HCT116 (cell line): ENCODE measurements at regions not wholly inside any gene's neighbourhood (a gene's known extent, or its start where the extent isn't known, plus 50 kb on each side); places are given as distances from the start of the nearest gene placed in this dataset.

Source experiments
- ATAC-seq: fragments of 200-7000 bp; cut with Tn5 transposase; 2 replicates; pipeline ENCODE4 v1.9.1; 2020; ENCODE audit warnings: mild to moderate bottlenecking, moderate library complexity
- BruUV-seq: library from RNA; stranded (reverse); fragments of 400-500 nt; replicated peaks from 2 replicates; lab custom pipeline; 2021; lab: Mats Ljungman, UMichigan
- CTCF ChIA-PET: fragments of 300-600 bp; sonication (Branson Sonifier 250); formaldehyde crosslinking; loops from one replicate; lab custom pipeline; 2021; ENCODE audit warnings: antibody characterized with exemption; lab: Charles Lee
- POLR2A ChIA-PET: fragments of 300-600, 350-600 bp; sonication (Branson Sonifier 250); formaldehyde crosslinking; loops from one replicate; lab custom pipeline; 2021; ENCODE audit warnings: antibody characterized with exemption; lab: Charles Lee
- RAD21 ChIA-PET, 2 experiments: fragments of 300-600 bp; sonication (Branson Sonifier 250); formaldehyde crosslinking; loops; one replicate each; lab custom pipeline; 2023; ENCODE audit warnings: low total read pairs in 2 of 2; ENCODE audit not compliant: uncharacterized antibody in 2 of 2, unreplicated experiment in 2 of 2, low non-redundant PET in 1 of 2; lab: Charles Lee
- DNase-seq: peaks from one replicate; pipeline ENCODE4 v3.0.0-alpha.2; 2010; ENCODE audit warnings: low read depth, low spot score
- H2AFZ ChIP-seq: fragments of 200-600 bp; shearing (Covaris generic), sonication (generic); 2 replicates; pipeline ENCODE4 v1.6.1; 2017; ENCODE audit warnings: low read depth, mixed run types, mixed read lengths, antibody characterized with exemption, low read length; ENCODE audit not compliant: poor library complexity, severe bottlenecking
- H3K27ac ChIP-seq: 2 replicates; pipeline ENCODE4 v1.5.1; 2012; ENCODE audit warnings: low read depth, low read length
- H3K27me3 ChIP-seq: fragments of 200-600 bp; sonication (generic); 2 replicates; pipeline ENCODE4 v1.6.1; 2016; ENCODE audit warnings: mixed run types, low read length, mixed read lengths; ENCODE audit not compliant: insufficient read depth
- H3K36me3 ChIP-seq, 2 experiments: fragments of 200-500 bp in 1 of 2; fragments of 200-600 bp in 1 of 2; sonication (Bioruptor generic) in 1 of 2; sonication (generic) in 1 of 2; 2 replicates each; pipeline versions ENCODE4 v1.5.1 to v1.6.1; 2014 to 2016; ENCODE audit warnings: low read length in 2 of 2, inconsistent platforms in 1 of 2, mixed read lengths in 1 of 2, mixed run types in 1 of 2; ENCODE audit not compliant: insufficient read depth in 2 of 2, control insufficient read depth in 1 of 2
- H3K4me1 ChIP-seq, 2 experiments: fragments of 200-600 bp in 1 of 2; sonication (generic) in 1 of 2; 2 replicates each; pipeline versions ENCODE4 v1.5.1 to v1.6.1; 2012 to 2017; ENCODE audit warnings: low read length in 2 of 2, inconsistent platforms in 1 of 2, mild to moderate bottlenecking in 1 of 2, mixed read lengths in 1 of 2, mixed run types in 1 of 2, moderate library complexity in 1 of 2; ENCODE audit not compliant: insufficient read depth in 2 of 2, control insufficient read depth in 1 of 2
- H3K4me2 ChIP-seq: fragments of 200-600 bp; sonication (generic); 2 replicates; pipeline ENCODE4 v1.6.1; 2017; ENCODE audit warnings: mixed run types, low read length, mixed read lengths
- H3K4me3 ChIP-seq, 2 experiments: fragments of 200-600 bp in 1 of 2; sonication (generic) in 1 of 2; replicated peaks in 1 of 2; 2 replicates each; pipeline ENCODE4 v1.5.1; 2011 to 2016; ENCODE audit warnings: low read length in 2 of 2, control low read depth in 1 of 2, low read depth in 1 of 2, mild to moderate bottlenecking in 1 of 2, mixed read lengths in 1 of 2, mixed run types in 1 of 2
- H3K79me2 ChIP-seq: fragments of 200-600 bp; sonication (generic); 2 replicates; pipeline ENCODE4 v1.6.1; 2017; ENCODE audit warnings: mild to moderate bottlenecking, mixed run types, low read length, moderate library complexity, mixed read lengths; ENCODE audit not compliant: insufficient read depth
- H3K9ac ChIP-seq: fragments of 200-600 bp; sonication (generic); 2 replicates; pipeline ENCODE4 v1.6.1; 2016; ENCODE audit warnings: low read length, mixed read lengths
- H3K9me2 ChIP-seq: fragments of 200-600 bp; sonication (generic), shearing (Covaris generic); 2 replicates; pipeline ENCODE4 v1.6.1; 2017; ENCODE audit warnings: mixed run types, mild to moderate bottlenecking, moderate library complexity; ENCODE audit not compliant: insufficient read depth
- H3K9me3 ChIP-seq, 2 experiments: fragments of 200-500 bp in 1 of 2; fragments of 200-600 bp in 1 of 2; sonication (Bioruptor generic) in 1 of 2; sonication (generic) in 1 of 2; 2 replicates each; pipeline ENCODE4 v1.6.1; 2014 to 2017; ENCODE audit warnings: low read length in 2 of 2, mixed read lengths in 2 of 2, inconsistent platforms in 1 of 2, low read depth in 1 of 2, mild to moderate bottlenecking in 1 of 2, mixed run types in 1 of 2, moderate library complexity in 1 of 2; ENCODE audit not compliant: control insufficient read depth in 1 of 2, insufficient read depth in 1 of 2
- H4K20me1 ChIP-seq: fragments of 200-600 bp; sonication (generic), shearing (Covaris generic); 2 replicates; pipeline ENCODE4 v1.6.1; 2017; ENCODE audit warnings: mixed run types, mild to moderate bottlenecking, moderate library complexity; ENCODE audit not compliant: insufficient read depth
- CBX3 ChIP-seq: IDR thresholded peaks from 2 replicates; pipeline ENCODE4 v1.6.1; 2012; ENCODE audit warnings: low read depth
- CEBPB ChIP-seq: IDR thresholded peaks from 2 replicates; pipeline ENCODE4 v1.6.1; 2012; ENCODE audit warnings: low read depth
- CTCF ChIP-seq, 3 experiments: fragments of 200-600 bp in 1 of 3; sonication (generic) in 1 of 3; IDR thresholded peaks in 2 of 3; conservative IDR thresholded peaks in 1 of 3; 2 replicates each; pipeline ENCODE4 v1.5.1; 2012 to 2017; ENCODE audit warnings: low read depth in 2 of 3, low read length in 2 of 3, antibody characterized with exemption in 1 of 3, borderline replicate concordance in 1 of 3, control low read depth in 1 of 3, mild to moderate bottlenecking in 1 of 3, mixed read lengths in 1 of 3, mixed run types in 1 of 3, moderate library complexity in 1 of 3; ENCODE audit not compliant: insufficient read depth in 1 of 3
- EZH2 ChIP-seq: fragments of 200-600 bp; sonication (generic); IDR thresholded peaks from 2 replicates; pipeline ENCODE4 v1.6.1; 2017; ENCODE audit warnings: antibody characterized with exemption, mixed run types
- EZH2phosphoT487 ChIP-seq: fragments of 200-600 bp; IDR thresholded peaks from 2 replicates; pipeline ENCODE4 v1.6.1; 2018; ENCODE audit warnings: antibody characterized with exemption, borderline replicate concordance
- FOSL1 ChIP-seq: IDR thresholded peaks from 2 replicates; pipeline ENCODE4 v1.6.1; 2012; ENCODE audit warnings: low read depth
- JUND ChIP-seq: IDR thresholded peaks from 2 replicates; pipeline ENCODE4 v1.6.1; 2012
- MAX ChIP-seq: IDR thresholded peaks from 2 replicates; pipeline ENCODE4 v1.6.1; 2012
- POLR2A ChIP-seq: IDR thresholded peaks from 2 replicates; pipeline ENCODE4 v1.7.0; 2011; ENCODE audit warnings: borderline replicate concordance; ENCODE audit not compliant: insufficient read depth, insufficient read length; ENCODE audit errors: extremely low read depth
- POLR2AphosphoS5 ChIP-seq: IDR thresholded peaks from 2 replicates; pipeline ENCODE4 v1.6.1; 2011; ENCODE audit warnings: mild to moderate bottlenecking, low read depth, low read length, moderate library complexity
- RAD21 ChIP-seq: IDR thresholded peaks from 2 replicates; pipeline ENCODE4 v1.6.1; 2012; ENCODE audit warnings: low read depth, mild to moderate bottlenecking
- SRF ChIP-seq: IDR thresholded peaks from 2 replicates; pipeline ENCODE4 v1.6.1; 2012; ENCODE audit warnings: low read depth
- TCF7L2 ChIP-seq: IDR thresholded peaks from 2 replicates; pipeline ENCODE4 v1.7.0; 2011; ENCODE audit warnings: borderline replicate concordance, inconsistent platforms; ENCODE audit not compliant: insufficient read depth, insufficient read length; ENCODE audit errors: extremely low read depth
- YY1 ChIP-seq: IDR thresholded peaks from 2 replicates; pipeline ENCODE4 v1.6.1; 2011; ENCODE audit warnings: low read length, low read depth, moderate library complexity, mild to moderate bottlenecking; ENCODE audit not compliant: insufficient replicate concordance; ENCODE audit errors: extremely low read depth
- ZFX ChIP-seq: fragments of 450-650 bp; IDR thresholded peaks from 2 replicates; pipeline ENCODE4 v1.6.1; 2017
- ZNF274 ChIP-seq: fragments of 200-500 bp; sonication (Bioruptor generic); IDR thresholded peaks from 2 replicates; pipeline ENCODE4 v1.6.1; 2014; ENCODE audit warnings: mild to moderate bottlenecking, low read depth, low read length, inconsistent platforms
- intact Hi-C: fragments of 100-400 bp; cut with micrococcal nuclease; formaldehyde crosslinking; loops from 2 replicates; pipeline ENCODE4 v1.10.0; 2022

DNA sequence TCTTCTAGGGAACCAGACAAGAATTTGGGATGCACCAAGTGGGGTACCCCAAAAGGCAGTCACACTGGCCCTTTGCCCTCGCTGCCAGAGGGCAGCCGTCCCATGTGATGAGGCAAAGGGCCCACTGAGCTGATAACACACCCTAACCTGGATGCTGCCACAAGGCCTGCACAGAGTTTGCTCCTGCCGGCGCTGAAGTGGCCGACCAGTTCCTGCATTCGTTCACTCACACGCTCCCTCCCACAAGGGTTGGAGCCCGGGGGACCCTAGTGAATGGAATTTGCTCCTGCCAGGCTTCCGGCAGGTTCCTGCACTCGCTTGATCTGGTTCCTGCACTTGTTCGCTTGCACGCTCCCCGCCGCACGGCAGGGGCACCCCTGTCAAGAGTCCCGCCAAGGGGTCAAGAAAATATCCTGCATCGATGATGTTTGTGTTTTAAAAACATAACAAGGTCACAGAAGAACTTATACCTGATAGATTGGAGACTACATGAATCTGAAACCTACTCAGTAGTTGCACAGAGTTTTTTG is 296.4 kb upstream of the VCX start:
- H3K36me3 ChIP-seq: no peaks in the 10 kb centered on the region
- no peak for DNase-seq
- BruUV-seq: no TSS peak
- TF ChIP-seq JUND: no peak
- no peak for TF ChIP-seq POLR2AphosphoS5
- no peak for TF ChIP-seq CEBPB
- TF ChIP-seq TCF7L2: no peak
- no peak for TF ChIP-seq YY1
- no peak for TF ChIP-seq CTCF (IDR thresholded peaks at IDR 0.05 in 2 of 3, conservative IDR thresholded peaks at IDR 0.05 in 1 of 3; ENCODE audit: borderline replicate concordance in 1 of 3, insufficient read depth in 1 of 3, low read depth in 2 of 3, low read length in 2 of 3)
- no peak for TF ChIP-seq EZH2phosphoT487
- no peak for TF ChIP-seq EZH2
- no peak for TF ChIP-seq MAX
- no peak for TF ChIP-seq RAD21
- no peak for TF ChIP-seq SRF
- no peak for TF ChIP-seq CBX3
- TF ChIP-seq ZNF274: no peak
- TF ChIP-seq FOSL1: no peak
- no peak for TF ChIP-seq ZFX
- TF ChIP-seq POLR2A: no peak
- TF ChIP-seq, all 23 proteins: peak for 0
- no peak overlapping the region for H3K4me2 ChIP-seq
- no peaks in the 10 kb centered on the region for H4K20me1 ChIP-seq
- CTCF ChIA-PET: no interaction called here
- no peaks in the 10 kb centered on the region for H3K4me1 ChIP-seq
- H3K27me3 ChIP-seq: no peaks in the 10 kb centered on the region
- H3K4me3 ChIP-seq: no peak overlapping the region
- H3K9ac ChIP-seq: no peak overlapping the region
- no peaks in the 10 kb centered on the region for H3K79me2 ChIP-seq
- intact Hi-C loops: no loop called here
- no peaks in the 10 kb centered on the region for H3K9me3 ChIP-seq
- H2AFZ ChIP-seq: no peak overlapping the region
- H3K27ac ChIP-seq: no peak overlapping the region
- no peaks in the 10 kb centered on the region for H3K9me2 ChIP-seq
- POLR2A ChIA-PET: no interaction called here
- RAD21 ChIA-PET: no interaction called here
- no peak for ATAC-seq
